Pancreas (tissue), 10 donors: ENCODE measurements at regions not wholly inside any gene's neighbourhood (a gene's known extent, or its start where the extent isn't known, plus 50 kb on each side); places are given as distances from the start of the nearest gene placed in this dataset.

ENCODE experiments used
- ATAC-seq, 4 donors: fragments of 200-7000 bp; cut with Tn5 transposase; one replicate each; pipeline versions ENCODE4 v1.8.0 to v1.9.1; 2020; ENCODE audit warnings: mild to moderate bottlenecking in 4 of 4, moderate library complexity in 4 of 4
- DNase-seq, 6 donors: peaks; one replicate each; pipeline ENCODE4 v3.0.0-alpha.2; 2020
- FAIRE-seq: peaks from 2 replicates; lab custom pipeline; 2012; peaks lifted over from hg19 to GRCh38; lab: Jason Lieb, UNC
- H3K27ac ChIP-seq, 4 donors: fragments of 200-600 bp; sonication (generic); 1 replicate in 3 of 4; 2 replicates in 1 of 4; pipeline versions ENCODE4 v1.5.0 to v1.8.0; 2020
- H3K27me3 ChIP-seq, 4 donors: fragments of 200-600 bp; one replicate each; pipeline ENCODE4 v1.8.0; 2021
- H3K36me3 ChIP-seq, 3 donors: fragments of 200-600 bp; sonication (generic) in 1 of 3; one replicate each; pipeline versions ENCODE4 v1.5.0 to v1.8.0; 2020 to 2021
- H3K4me1 ChIP-seq, 3 donors: fragments of 200-600 bp; one replicate each; pipeline ENCODE4 v1.8.0; 2021
- H3K4me3 ChIP-seq, 4 donors: fragments of 200-600 bp; sonication (generic) in 2 of 4; one replicate each; pipeline versions ENCODE4 v1.5.0 to v1.8.0; 2020 to 2021
- H3K9me3 ChIP-seq, 4 donors: fragments of 200-600 bp; one replicate each; pipeline ENCODE4 v1.8.0; 2021
- WGBS, 2 donors: extraction: QIAGEN DNeasy Blood & Tissue Kit; methylation state at CpG; one replicate each; pipeline ENCODE4 v1.1.7; 2013; 5-methylcytosine and 5-hydroxymethylcytosine counted together
- intact Hi-C, 3 donors: fragments of 100-400 bp; cut with DNase I; formaldehyde crosslinking; loops; one replicate each; pipeline versions ENCODE4 v1.11.1 to v1.14.2; 2022
- TF ChIP-seq, protein P1 (sequence below), 4 donors: fragments of 200-600 bp; sonication (generic) in 3 of 4; IDR thresholded peaks; one replicate each; pipeline versions ENCODE4 v1.5.0 to v1.8.0; 2021; ENCODE audit warnings: antibody characterized with exemption in 4 of 4
- donor health status: healthy with polysubstance abuse.
- donor health status: DM: no; HTN: no; CAD: no; lungs with moderate emphysema.
- donor health status: DM: no; HTN: no; CAD: no.
- donor health status: control.
- donor health status: control.
- donor health status: Bipolar disorder and iron deficiency.
- donor health status: DM: yes; HTN: yes; CAD: no.
- donor health status: DM: no; HTN: no; CAD: no.
- donor health status: DM: no; HTN: no; CAD: no.
- donor health status: DM: yes; HTN: yes; CAD: no.

DNA sequence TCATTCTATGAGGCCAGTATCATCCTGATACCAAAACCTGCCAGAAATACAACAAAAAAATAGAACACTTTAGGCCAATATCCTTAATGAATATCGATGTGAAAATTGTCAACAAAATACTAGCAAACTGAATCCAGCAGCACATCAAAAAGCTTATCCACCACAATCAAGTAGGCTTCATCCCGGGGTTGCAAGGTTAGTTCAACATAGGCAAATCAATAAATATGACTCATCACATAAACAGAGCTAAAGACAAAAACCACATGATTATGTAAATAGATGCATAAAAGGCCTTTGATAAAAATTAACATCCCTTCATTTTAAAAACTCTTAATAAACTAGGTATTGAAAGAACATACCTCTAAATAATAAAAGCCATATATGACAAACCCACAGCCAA is 403.2 kb upstream of the AZI2 start:
- intact Hi-C loops, result no loop called here
- H3K4me3 ChIP-seq, result no peak overlapping the region
- no peak overlapping the region for H3K27ac ChIP-seq
- H3K4me1 ChIP-seq, result no peaks in the 10 kb centered on the region
- FAIRE-seq (no peak), ATAC-seq (no peak), DNase-seq (no peak)
- no peaks in the 10 kb centered on the region for H3K9me3 ChIP-seq
- H3K36me3 ChIP-seq, result no peaks in the 10 kb centered on the region
- TF ChIP-seq, protein P1, sequence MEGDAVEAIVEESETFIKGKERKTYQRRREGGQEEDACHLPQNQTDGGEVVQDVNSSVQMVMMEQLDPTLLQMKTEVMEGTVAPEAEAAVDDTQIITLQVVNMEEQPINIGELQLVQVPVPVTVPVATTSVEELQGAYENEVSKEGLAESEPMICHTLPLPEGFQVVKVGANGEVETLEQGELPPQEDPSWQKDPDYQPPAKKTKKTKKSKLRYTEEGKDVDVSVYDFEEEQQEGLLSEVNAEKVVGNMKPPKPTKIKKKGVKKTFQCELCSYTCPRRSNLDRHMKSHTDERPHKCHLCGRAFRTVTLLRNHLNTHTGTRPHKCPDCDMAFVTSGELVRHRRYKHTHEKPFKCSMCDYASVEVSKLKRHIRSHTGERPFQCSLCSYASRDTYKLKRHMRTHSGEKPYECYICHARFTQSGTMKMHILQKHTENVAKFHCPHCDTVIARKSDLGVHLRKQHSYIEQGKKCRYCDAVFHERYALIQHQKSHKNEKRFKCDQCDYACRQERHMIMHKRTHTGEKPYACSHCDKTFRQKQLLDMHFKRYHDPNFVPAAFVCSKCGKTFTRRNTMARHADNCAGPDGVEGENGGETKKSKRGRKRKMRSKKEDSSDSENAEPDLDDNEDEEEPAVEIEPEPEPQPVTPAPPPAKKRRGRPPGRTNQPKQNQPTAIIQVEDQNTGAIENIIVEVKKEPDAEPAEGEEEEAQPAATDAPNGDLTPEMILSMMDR (IDR thresholded peaks at IDR 0.05), result no peak
- H3K27me3 ChIP-seq, result no peaks in the 10 kb centered on the region
- WGBS, 2 donors, result 54 to 63% methylated on average over 2 of the region's 2 CpGs

DNA sequence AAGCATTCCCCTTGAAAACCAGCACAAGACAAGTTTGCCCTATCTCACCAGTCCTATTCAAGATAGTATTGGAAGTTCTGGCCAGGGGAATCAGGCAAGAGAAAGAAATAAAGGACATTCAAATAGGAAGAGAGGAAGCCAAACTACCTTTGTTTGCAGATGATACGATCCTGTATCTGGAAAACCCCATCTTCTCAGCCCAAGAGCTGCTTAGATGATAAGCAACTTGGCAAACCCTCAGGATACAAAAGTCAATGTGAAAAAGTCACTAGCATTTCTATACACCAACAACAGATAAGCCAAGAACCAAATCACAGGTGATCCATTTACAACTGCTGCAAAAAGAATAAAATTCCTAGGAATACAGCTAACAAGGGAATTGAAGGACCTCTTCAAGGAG is 403.7 kb upstream of the AZI2 start:
- Histone ChIP-seq H3K9me3 (no peaks in the 10 kb centered on the region), H3K36me3 (no peaks in the 10 kb centered on the region), H3K27me3 (no peaks in the 10 kb centered on the region), H3K4me3 (no peak overlapping the region), H3K4me1 (no peaks in the 10 kb centered on the region), H3K27ac (no peak overlapping the region)
- TF ChIP-seq, protein P1 (IDR thresholded peaks at IDR 0.05), result no peak
- ATAC-seq (no peak), FAIRE-seq (no peak), DNase-seq (no peak)
- WGBS, 2 donors, result 67 to 73% methylated on average over 1 of the region's 1 CpG
- intact Hi-C loops, result no loop called here

DNA sequence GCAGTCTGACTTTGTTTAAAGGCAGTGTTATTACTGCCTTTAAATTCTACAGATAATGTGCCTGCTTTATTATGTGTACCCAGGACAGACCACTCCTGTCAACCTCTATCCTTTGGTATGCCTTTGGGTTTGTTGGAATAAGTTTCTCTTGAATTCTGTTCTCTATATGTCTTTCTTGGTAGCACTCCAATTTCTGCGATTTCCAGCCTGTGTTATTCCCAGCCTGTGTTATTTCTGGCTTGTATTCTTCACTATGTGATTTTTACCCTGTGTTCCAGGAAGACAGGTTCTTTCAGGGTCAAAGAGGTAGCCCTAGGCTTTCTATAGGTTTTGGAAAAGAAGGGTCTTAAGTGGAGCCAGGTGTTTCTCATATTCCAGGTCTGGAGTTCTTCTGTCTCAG is 407.4 kb upstream of the AZI2 start:
- Histone ChIP-seq H3K27ac (no peak overlapping the region), H3K4me3 (no peak overlapping the region), H3K9me3 (no peaks in the 10 kb centered on the region), H3K27me3 (no peaks in the 10 kb centered on the region), H3K4me1 (no peaks in the 10 kb centered on the region), H3K36me3 (no peaks in the 10 kb centered on the region)
- TF ChIP-seq, protein P1 (IDR thresholded peaks at IDR 0.05), result no peak
- DNase-seq (no peak), ATAC-seq (peak in 1 of 4 donors; percentile 44), FAIRE-seq (no peak)
- 41 to 46% methylated on average over 1 of the region's 1 CpG for WGBS, 2 donors
- intact Hi-C loops, result no loop called here

DNA sequence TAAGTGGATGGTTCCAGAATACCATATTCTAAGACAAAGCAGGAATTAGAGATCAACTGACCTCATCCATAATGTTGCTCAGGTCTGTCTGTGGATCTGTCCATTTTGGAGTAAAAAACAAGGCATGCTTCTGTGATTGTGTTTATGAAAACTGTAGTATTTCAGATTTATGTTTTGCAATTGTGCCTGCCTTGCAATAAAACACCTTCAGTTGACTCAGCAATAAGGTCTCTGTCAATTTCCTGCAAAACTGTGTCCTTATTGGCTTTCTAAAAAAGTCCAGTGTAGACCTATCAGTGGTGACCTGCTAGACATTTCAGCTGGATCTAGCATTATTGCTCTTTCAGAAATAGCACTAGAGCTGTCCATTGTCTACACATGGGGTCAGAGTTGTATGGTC is 409.5 kb upstream of the AZI2 start:
- Histone ChIP-seq H3K9me3 (no peaks in the 10 kb centered on the region), H3K4me1 (no peaks in the 10 kb centered on the region)
- no peak for FAIRE-seq

DNA sequence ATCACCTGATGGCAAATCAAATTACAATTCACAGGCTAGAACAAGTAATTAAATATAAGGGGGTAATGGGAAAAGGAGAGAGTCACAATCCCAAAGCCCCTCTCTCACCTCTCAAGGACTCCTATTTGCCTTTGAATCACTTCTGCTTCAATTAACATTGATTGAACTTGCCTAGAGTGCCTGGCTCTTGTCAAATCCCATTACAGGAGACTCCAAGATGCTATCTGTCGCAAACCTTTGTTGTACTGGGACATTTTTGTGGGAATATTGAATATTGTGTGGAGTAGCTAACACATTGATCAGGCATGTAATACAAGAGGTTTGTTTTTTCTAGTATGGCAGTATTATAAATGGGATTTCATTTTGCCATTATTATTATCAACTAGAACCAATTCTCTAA is 412.8 kb upstream of the AZI2 start:
- H3K27me3 ChIP-seq, result no peaks in the 10 kb centered on the region
- no peaks in the 10 kb centered on the region for H3K9me3 ChIP-seq
- FAIRE-seq, result no peak
- no peaks in the 10 kb centered on the region for H3K36me3 ChIP-seq
- 44 to 87% methylated on average over 1 of the region's 1 CpG for WGBS, 2 donors
- intact Hi-C loops, result no loop called here
- H3K27ac ChIP-seq, result no peak overlapping the region
- no peak for ATAC-seq
- TF ChIP-seq, protein P1 (IDR thresholded peaks at IDR 0.05), result no peak
- H3K4me1 ChIP-seq, result no peaks in the 10 kb centered on the region
- H3K4me3 ChIP-seq, result no peak overlapping the region
- DNase-seq, result no peak

More for the DNA sequence above, 409.5 kb upstream of the AZI2 start:
- no peaks in the 10 kb centered on the region for H3K36me3 ChIP-seq
- DNase-seq (no peak), ATAC-seq (no peak)
- H3K4me3 ChIP-seq, result no peak overlapping the region
- H3K27me3 ChIP-seq, result no peaks in the 10 kb centered on the region
- no peak overlapping the region for H3K27ac ChIP-seq
- TF ChIP-seq, protein P1 (IDR thresholded peaks at IDR 0.05), result no peak
- intact Hi-C loops, result no loop called here
